Uterus (tissue), 2 donors: ENCODE measurements at regions not wholly inside any gene's neighbourhood (a gene's known extent, or its start where the extent isn't known, plus 50 kb on each side); places are given as distances from the start of the nearest gene placed in this dataset.

ENCODE experiments used
- CTCF ChIP-seq, 4 experiments: fragments of 200-600 bp in 2 of 4; fragments of 450-650 bp in 2 of 4; sonication (generic) in 2 of 4; IDR thresholded peaks; one replicate each; pipeline ENCODE4 v1.5.1; 2016 to 2019; ENCODE audit warnings: antibody characterized with exemption in 4 of 4, mild to moderate bottlenecking in 2 of 4, moderate library complexity in 1 of 4
- POLR2A ChIP-seq, 2 donors: fragments of 450-650 bp; IDR thresholded peaks; one replicate each; pipeline ENCODE4 v1.6.1; 2016; ENCODE audit warnings: antibody characterized with exemption in 2 of 2, mild to moderate bottlenecking in 1 of 2, moderate library complexity in 1 of 2

DNA sequence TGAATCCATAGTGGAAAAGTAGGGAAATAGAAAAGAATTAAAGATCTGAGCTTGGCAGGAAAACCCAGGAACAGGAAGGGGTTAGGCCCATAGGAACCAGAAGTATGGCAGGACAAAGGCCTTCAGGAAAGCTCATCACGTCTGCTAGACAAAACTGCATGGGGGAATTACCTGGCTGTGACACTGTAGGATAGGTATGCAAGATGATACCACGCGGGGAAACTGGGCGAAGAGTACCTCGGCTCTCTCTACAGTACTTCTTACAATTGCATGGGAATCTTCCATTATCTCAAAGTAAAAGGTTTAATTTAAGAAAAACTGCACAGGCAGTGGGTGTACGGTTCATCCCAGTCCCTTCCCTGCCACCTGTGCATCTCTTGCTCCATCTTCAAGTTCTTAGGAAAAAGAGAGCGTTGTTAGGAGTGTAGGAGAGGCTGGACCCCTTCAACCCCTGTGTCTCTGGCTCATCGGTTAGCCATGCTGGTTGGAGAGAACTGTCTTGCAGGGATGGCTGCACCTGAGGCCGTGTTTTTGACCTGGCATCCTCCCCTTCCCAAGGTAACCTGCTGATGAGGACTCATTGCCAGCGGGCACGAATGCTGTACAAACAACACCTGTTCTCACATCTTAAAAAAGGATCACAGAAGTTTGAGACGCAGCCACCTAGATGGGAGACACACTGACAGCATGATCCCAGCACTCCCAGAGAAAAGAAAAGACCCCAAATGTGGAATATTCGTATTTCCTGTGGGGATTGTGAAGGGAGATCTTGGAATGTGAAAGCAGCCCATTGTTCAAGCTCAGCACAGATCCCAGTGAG is 120.5 kb upstream of the COPS8 start:
- no peak for TF ChIP-seq CTCF (IDR thresholded peaks at IDR 0.05)
- no peak for TF ChIP-seq POLR2A (IDR thresholded peaks at IDR 0.05)
